Neuronal stem cell (in vitro differentiated cells): ENCODE measurements at regions not wholly inside any gene's neighbourhood (a gene's known extent, or its start where the extent isn't known, plus 50 kb on each side); places are given as distances from the start of the nearest gene placed in this dataset.

ENCODE experiments used
- DNase-seq: peaks from one replicate; pipeline ENCODE4 v3.0.0-alpha.2; 2013; ENCODE audit warnings: low spot score
- H2AFZ ChIP-seq: one replicate; pipeline ENCODE4 v1.6.1; 2013; ENCODE audit warnings: mild to moderate bottlenecking, low read length, inconsistent platforms
- H2AK5ac ChIP-seq: 2 replicates; pipeline ENCODE4 v1.6.1; 2013; ENCODE audit warnings: low read depth, mild to moderate bottlenecking, inconsistent platforms, low read length, moderate library complexity, mixed read lengths
- H2BK120ac ChIP-seq: 2 replicates; pipeline ENCODE4 v1.6.1; 2013; ENCODE audit warnings: low read depth, mild to moderate bottlenecking, inconsistent platforms, low read length, moderate library complexity, mixed read lengths
- H2BK12ac ChIP-seq: one replicate; pipeline ENCODE4 v1.6.1; 2013; ENCODE audit warnings: low read length, inconsistent platforms
- H2BK15ac ChIP-seq: 2 replicates; pipeline ENCODE4 v1.6.1; 2013; ENCODE audit warnings: mild to moderate bottlenecking, low read length, inconsistent platforms, mixed read lengths
- H2BK5ac ChIP-seq: one replicate; pipeline ENCODE4 v1.6.1; 2013; ENCODE audit warnings: inconsistent platforms, mild to moderate bottlenecking, low read length, moderate library complexity
- H3K14ac ChIP-seq: one replicate; pipeline ENCODE4 v1.6.1; 2013; ENCODE audit warnings: low read length, inconsistent platforms
- H3K18ac ChIP-seq: 2 replicates; pipeline ENCODE4 v1.6.1; 2013; ENCODE audit warnings: low read length, inconsistent platforms
- H3K23ac ChIP-seq: 2 replicates; pipeline ENCODE4 v1.6.1; 2013; ENCODE audit warnings: low read depth, mild to moderate bottlenecking, mixed read lengths, low read length, inconsistent platforms; ENCODE audit not compliant: poor library complexity
- H3K27ac ChIP-seq: replicated peaks from 3 replicates; pipeline ENCODE4 v1.5.1; 2013; ENCODE audit warnings: low read length, inconsistent platforms
- H3K27me3 ChIP-seq, 3 experiments: 2 replicates each; pipeline ENCODE4 v1.6.1; 2013; ENCODE audit warnings: low read length in 3 of 3, mild to moderate bottlenecking in 2 of 3, inconsistent platforms in 1 of 3, low read depth in 1 of 3, mixed read lengths in 1 of 3, moderate library complexity in 1 of 3; ENCODE audit not compliant: control insufficient read depth in 3 of 3, insufficient read depth in 3 of 3
- H3K36me3 ChIP-seq, 2 donors: replicated peaks in 1 of 2; 2 replicates each; pipeline ENCODE4 v1.6.1; 2013; ENCODE audit warnings: low read length in 2 of 2; ENCODE audit not compliant: control insufficient read depth in 2 of 2, insufficient read depth in 2 of 2
- H3K4ac ChIP-seq: 2 replicates; pipeline ENCODE4 v1.6.1; 2013; ENCODE audit warnings: inconsistent platforms, mild to moderate bottlenecking, low read length, moderate library complexity
- H3K4me1 ChIP-seq, 2 donors: 1 replicate in 1 of 2; 2 replicates in 1 of 2; pipeline ENCODE4 v1.6.1; 2013; ENCODE audit warnings: low read length in 2 of 2, low read depth in 1 of 2; ENCODE audit not compliant: control insufficient read depth in 2 of 2, insufficient read depth in 1 of 2
- H3K4me2 ChIP-seq: one replicate; pipeline ENCODE4 v1.6.1; 2013; ENCODE audit warnings: mild to moderate bottlenecking, low read length, inconsistent platforms; ENCODE audit not compliant: insufficient read depth, poor library complexity, severe bottlenecking
- H3K4me3 ChIP-seq, 2 donors: 2 replicates each; pipeline ENCODE4 v1.5.1; 2013; ENCODE audit warnings: low read length in 2 of 2, mild to moderate bottlenecking in 2 of 2, inconsistent platforms in 1 of 2, moderate library complexity in 1 of 2
- H3K79me1 ChIP-seq: one replicate; pipeline ENCODE4 v1.6.1; 2013; ENCODE audit warnings: low read depth, mild to moderate bottlenecking, inconsistent platforms, low read length, moderate library complexity
- H3K9ac ChIP-seq: one replicate; pipeline ENCODE4 v1.6.1; 2013; ENCODE audit warnings: mild to moderate bottlenecking, low read depth, low read length, inconsistent platforms; ENCODE audit not compliant: poor library complexity
- H3K9me3 ChIP-seq, 2 donors: replicated peaks in 1 of 2; 2 replicates each; pipeline versions ENCODE3 to v1.6.1; 2013; ENCODE audit warnings: low read length in 2 of 2, mild to moderate bottlenecking in 2 of 2, inconsistent platforms in 1 of 2, low read depth in 1 of 2, mixed read lengths in 1 of 2, moderate library complexity in 1 of 2; ENCODE audit not compliant: control insufficient read depth in 2 of 2, insufficient read depth in 1 of 2
- H4K8ac ChIP-seq: one replicate; pipeline ENCODE4 v1.6.1; 2013; ENCODE audit warnings: low read depth, mild to moderate bottlenecking, inconsistent platforms, low read length, moderate library complexity
- H4K91ac ChIP-seq: one replicate; pipeline ENCODE4 v1.6.1; 2013; ENCODE audit warnings: low read length, low read depth, mild to moderate bottlenecking, inconsistent platforms; ENCODE audit not compliant: poor library complexity
- WGBS, 2 donors: extraction: QIAGEN DNeasy Blood & Tissue Kit; methylation state at CpG; one replicate each; pipeline ENCODE4 v1.1.7; 2013; ENCODE audit warnings: missing lambda C conversion rate in 2 of 2, mixed read lengths in 1 of 2; ENCODE audit not compliant: insufficient read length in 2 of 2, insufficient replicate concordance in 1 of 2; ENCODE audit errors: extremely low coverage in 2 of 2; 5-methylcytosine and 5-hydroxymethylcytosine counted together

GRCh38 chr13:50236898-50237318, 221.7 kb downstream of the KCNRG start:
- no peaks in the 10 kb centered on the region for H3K36me3 ChIP-seq
- peak overlapping the region; percentile 29 for H2AFZ ChIP-seq
- no peak overlapping the region for H3K4me2 ChIP-seq
- H3K9me3 ChIP-seq: peaks cover 0 to 5% of the 10 kb centered on the region in 2 donors
- H4K8ac ChIP-seq: no peak overlapping the region
- H3K27me3 ChIP-seq: no peaks in the 10 kb centered on the region
- H2BK12ac ChIP-seq: no peak overlapping the region
- H3K79me1 ChIP-seq: no peaks in the 10 kb centered on the region
- H2BK5ac ChIP-seq: no peak overlapping the region
- no peak overlapping the region for H2BK120ac ChIP-seq
- no CpG with 5 or more reads among the region's 9 CpGs for WGBS, 2 donors
- H3K18ac ChIP-seq: no peak overlapping the region
- peaks cover 1 to 3% of the 10 kb centered on the region in 2 donors for H3K4me1 ChIP-seq
- no peak overlapping the region for H2BK15ac ChIP-seq
- no peak for DNase-seq
- no peak overlapping the region for H3K4me3 ChIP-seq
- no peak overlapping the region for H3K27ac ChIP-seq
- H3K23ac ChIP-seq: no peak overlapping the region
- no peak overlapping the region for H3K9ac ChIP-seq
- no peak overlapping the region for H3K14ac ChIP-seq
- H4K91ac ChIP-seq: no peak overlapping the region
- no peak overlapping the region for H3K4ac ChIP-seq
- H2AK5ac ChIP-seq: no peak overlapping the region

GRCh38 chr13:50238922-50239321, 223.7 kb downstream of the KCNRG start:
- Histone ChIP-seq H3K27me3 (no peaks in the 10 kb centered on the region), H3K9me3 (no peaks in the 10 kb centered on the region), H3K14ac (no peak overlapping the region), H3K4me1 (peaks cover 1 to 3% of the 10 kb centered on the region in 2 donors), H3K18ac (no peak overlapping the region), H3K9ac (no peak overlapping the region), H3K36me3 (no peaks in the 10 kb centered on the region), H3K79me1 (no peaks in the 10 kb centered on the region), H3K4me3 (no peak overlapping the region), H2BK5ac (no peak overlapping the region), H3K4me2 (no peak overlapping the region), H2BK15ac (no peak overlapping the region), H4K91ac (no peak overlapping the region), H2AK5ac (no peak overlapping the region), H3K23ac (no peak overlapping the region), H3K4ac (no peak overlapping the region), H2BK12ac (no peak overlapping the region), H4K8ac (no peak overlapping the region), H3K27ac (no peak overlapping the region), H2AFZ (no peak overlapping the region), H2BK120ac (no peak overlapping the region)
- WGBS, 2 donors: no CpG with 5 or more reads among the region's 1 CpG
- DNase-seq: no peak

GRCh38 chr13:50241479-50241878, 226.2 kb downstream of the KCNRG start:
- Histone ChIP-seq H2AK5ac (no peak overlapping the region), H4K8ac (no peak overlapping the region), H3K27ac (no peak overlapping the region), H3K18ac (no peak overlapping the region), H2BK120ac (no peak overlapping the region), H3K79me1 (no peaks in the 10 kb centered on the region), H2BK5ac (no peak overlapping the region), H3K4me3 (no peak overlapping the region), H3K14ac (no peak overlapping the region), H3K9ac (no peak overlapping the region), H3K27me3 (no peaks in the 10 kb centered on the region), H3K36me3 (no peaks in the 10 kb centered on the region), H3K9me3 (no peaks in the 10 kb centered on the region), H3K4me2 (no peak overlapping the region), H4K91ac (no peak overlapping the region), H3K4ac (no peak overlapping the region), H3K4me1 (peaks cover 1 to 11% of the 10 kb centered on the region in 2 donors), H2BK12ac (no peak overlapping the region), H3K23ac (no peak overlapping the region), H2AFZ (no peak overlapping the region), H2BK15ac (no peak overlapping the region)
- no peak for DNase-seq
- WGBS, 2 donors: no CpG with 5 or more reads among the region's 4 CpGs

GRCh38 chr13:50243931-50244330, 228.7 kb downstream of the KCNRG start:
- Histone ChIP-seq H3K36me3 (no peaks in the 10 kb centered on the region), H4K91ac (no peak overlapping the region), H3K14ac (no peak overlapping the region), H4K8ac (no peak overlapping the region), H2BK120ac (no peak overlapping the region), H2AFZ (peak overlapping the region; percentile 7), H3K9ac (no peak overlapping the region), H3K23ac (no peak overlapping the region), H2BK12ac (no peak overlapping the region), H3K79me1 (no peaks in the 10 kb centered on the region), H3K4me1 (peaks cover 0 to 16% of the 10 kb centered on the region in 2 donors), H3K4ac (no peak overlapping the region), H3K27ac (no peak overlapping the region), H2BK15ac (no peak overlapping the region), H3K4me2 (no peak overlapping the region), H3K9me3 (no peaks in the 10 kb centered on the region), H3K4me3 (no peak overlapping the region), H2AK5ac (no peak overlapping the region), H3K18ac (no peak overlapping the region), H2BK5ac (no peak overlapping the region), H3K27me3 (no peaks in the 10 kb centered on the region)
- no CpG with 5 or more reads among the region's 2 CpGs for WGBS, 2 donors
- DNase-seq: no peak
